Uterus (tissue), 3 donors: ENCODE measurements at regions not wholly inside any gene's neighbourhood (a gene's known extent, or its start where the extent isn't known, plus 50 kb on each side); places are given as distances from the start of the nearest gene placed in this dataset.

Experiments
- DNase-seq, 2 donors: peaks; one replicate each; pipeline ENCODE4 v3.0.0-alpha.2; 2019 to 2020
- H3K27ac ChIP-seq, 2 donors: fragments of 200-600 bp; sonication (generic); 1 replicate in 1 of 2; 2 replicates in 1 of 2; pipeline ENCODE4 v1.5.1; 2016 to 2018
- H3K27me3 ChIP-seq, 2 donors: fragments of 200-600 bp; sonication (generic); one replicate each; pipeline ENCODE4 v1.5.1; 2018 to 2019; ENCODE audit warnings: control low read depth in 1 of 2
- H3K36me3 ChIP-seq, 2 donors: fragments of 200-600 bp; sonication (generic); one replicate each; pipeline ENCODE4 v1.5.1; 2019; ENCODE audit warnings: control low read depth in 1 of 2
- H3K4me1 ChIP-seq, 2 donors: fragments of 200-600 bp; sonication (generic); one replicate each; pipeline ENCODE4 v1.5.1; 2018 to 2019; ENCODE audit warnings: control low read depth in 1 of 2
- H3K4me3 ChIP-seq, 2 donors: fragments of 200-600 bp; sonication (generic); 1 replicate in 1 of 2; 2 replicates in 1 of 2; pipeline ENCODE4 v1.5.1; 2018 to 2019; ENCODE audit warnings: mild to moderate bottlenecking in 1 of 2
- H3K9me3 ChIP-seq, 2 donors: fragments of 200-600 bp; sonication (generic); one replicate each; pipeline ENCODE4 v1.5.1; 2019; ENCODE audit warnings: control low read depth in 1 of 2
- CTCF ChIP-seq, 4 experiments: fragments of 200-600 bp in 2 of 4; fragments of 450-650 bp in 2 of 4; sonication (generic) in 2 of 4; IDR thresholded peaks; one replicate each; pipeline ENCODE4 v1.5.1; 2016 to 2019; ENCODE audit warnings: antibody characterized with exemption in 4 of 4, mild to moderate bottlenecking in 2 of 4, moderate library complexity in 1 of 4
- POLR2A ChIP-seq, 2 donors: fragments of 450-650 bp; IDR thresholded peaks; one replicate each; pipeline ENCODE4 v1.6.1; 2016; ENCODE audit warnings: antibody characterized with exemption in 2 of 2, mild to moderate bottlenecking in 1 of 2, moderate library complexity in 1 of 2
- intact Hi-C: fragments of 100-400 bp; cut with DNase I; formaldehyde crosslinking; loops from one replicate; pipeline ENCODE4 v1.15.1; 2023; ENCODE audit warnings: low total_unique reads
- donor health status: DM: yes; HTN: yes; CAD: no.

- Histone ChIP-seq H3K36me3 (no peaks in the 10 kb centered on the region), H3K27me3 (no peaks in the 10 kb centered on the region), H3K4me3 (no peak overlapping the region), H3K27ac (no peak overlapping the region), H3K4me1 (no peaks in the 10 kb centered on the region), H3K9me3 (no peaks in the 10 kb centered on the region)
- TF ChIP-seq CTCF (IDR thresholded peaks at IDR 0.05) (no peak), POLR2A (IDR thresholded peaks at IDR 0.05) (no peak)
- no peak for DNase-seq
- intact Hi-C loops: no loop called here
These were observed 381.1 kb upstream of the CNTN4 start for GRCh38 chr3:1717524-1717923.

- intact Hi-C loops: no loop called here
- Histone ChIP-seq H3K27ac (no peak overlapping the region), H3K9me3 (no peaks in the 10 kb centered on the region), H3K4me3 (no peak overlapping the region), H3K27me3 (no peaks in the 10 kb centered on the region), H3K4me1 (no peaks in the 10 kb centered on the region), H3K36me3 (no peaks in the 10 kb centered on the region)
- no peak for DNase-seq
- TF ChIP-seq POLR2A (IDR thresholded peaks at IDR 0.05) (no peak), CTCF (IDR thresholded peaks at IDR 0.05) (no peak)
These were observed 374.9 kb upstream of the CNTN4 start for GRCh38 chr3:1723726-1724125.

- Histone ChIP-seq H3K27ac (no peak overlapping the region), H3K9me3 (no peaks in the 10 kb centered on the region), H3K4me1 (no peaks in the 10 kb centered on the region), H3K27me3 (no peaks in the 10 kb centered on the region), H3K4me3 (no peak overlapping the region), H3K36me3 (no peaks in the 10 kb centered on the region)
- no peak for DNase-seq
- TF ChIP-seq POLR2A (IDR thresholded peaks at IDR 0.05) (no peak), CTCF (IDR thresholded peaks at IDR 0.05) (no peak)
- intact Hi-C loops: no loop called here
These were observed 371.9 kb upstream of the CNTN4 start for GRCh38 chr3:1726741-1727140.

- H3K27ac ChIP-seq: no peak overlapping the region
- no peaks in the 10 kb centered on the region for H3K9me3 ChIP-seq
- H3K36me3 ChIP-seq: no peaks in the 10 kb centered on the region
- TF ChIP-seq POLR2A (IDR thresholded peaks at IDR 0.05) (no peak), CTCF (IDR thresholded peaks at IDR 0.05) (no peak)
- H3K27me3 ChIP-seq: no peaks in the 10 kb centered on the region
- H3K4me1 ChIP-seq: no peaks in the 10 kb centered on the region
- intact Hi-C loops: no loop called here
- no peak for DNase-seq
- H3K4me3 ChIP-seq: no peak overlapping the region
These were observed 371.4 kb upstream of the CNTN4 start for GRCh38 chr3:1727242-1727641.

GRCh38 chr3:1728510-1728909, 370.2 kb upstream of the CNTN4 start:
- Histone ChIP-seq H3K27ac (no peak overlapping the region), H3K27me3 (no peaks in the 10 kb centered on the region), H3K36me3 (no peaks in the 10 kb centered on the region), H3K4me3 (no peak overlapping the region), H3K4me1 (no peaks in the 10 kb centered on the region), H3K9me3 (no peaks in the 10 kb centered on the region)
- no peak for TF ChIP-seq CTCF (IDR thresholded peaks at IDR 0.05)
- TF ChIP-seq POLR2A (IDR thresholded peaks at IDR 0.05): no peak
- DNase-seq: no peak
- intact Hi-C loops: no loop called here
